Type B pancreatic cell (in vitro differentiated cells): ENCODE measurements at regions not wholly inside any gene's neighbourhood (a gene's known extent, or its start where the extent isn't known, plus 50 kb on each side); places are given as distances from the start of the nearest gene placed in this dataset.

Source experiments
- DNase-seq: peaks from one replicate; pipeline ENCODE4 v3.0.0; 2021; ENCODE audit warnings: mixed read lengths; ENCODE audit not compliant: unreplicated experiment; ENCODE audit errors: extremely low spot score
- H3K27ac Mint-ChIP-seq: 2 replicates; pipeline ENCODE4 v1.8.0; 2021; ENCODE audit warnings: mild to moderate bottlenecking, mixed read lengths
- H3K27me3 Mint-ChIP-seq: 2 replicates; pipeline ENCODE4 v1.8.0; 2021; ENCODE audit warnings: mixed read lengths
- H3K36me3 Mint-ChIP-seq: 2 replicates; pipeline ENCODE4 v1.8.0; 2021; ENCODE audit warnings: mixed read lengths
- H3K4me1 Mint-ChIP-seq: one replicate; pipeline ENCODE4 v1.8.0; 2021; ENCODE audit warnings: mixed read lengths; ENCODE audit not compliant: unreplicated experiment
- H3K4me3 Mint-ChIP-seq: 2 replicates; pipeline ENCODE4 v1.8.0; 2021; ENCODE audit warnings: mild to moderate bottlenecking, mixed read lengths
- H3K9me3 Mint-ChIP-seq: 2 replicates; pipeline ENCODE4 v1.8.0; 2021; ENCODE audit warnings: mixed read lengths
- CTCF ChIP-seq: fragments of 200-600 bp; sonication (generic); conservative IDR thresholded peaks from 2 replicates; pipeline ENCODE4 v1.5.0; 2021; ENCODE audit warnings: antibody characterized with exemption, mild to moderate bottlenecking

GRCh38 chr1:217181756-217182155, 449.1 kb downstream of the GPATCH2 start:
- Mint-ChIP-seq H3K27me3 (peaks cover 24% of the 10 kb centered on the region), H3K9me3 (no peaks in the 10 kb centered on the region), H3K4me1 (peaks cover 6% of the 10 kb centered on the region), H3K4me3 (no peak overlapping the region), H3K27ac (no peak overlapping the region), H3K36me3 (no peaks in the 10 kb centered on the region)
- no peak for DNase-seq
- no peak for TF ChIP-seq CTCF

- Mint-ChIP-seq H3K36me3 (no peaks in the 10 kb centered on the region), H3K9me3 (no peaks in the 10 kb centered on the region), H3K27ac (no peak overlapping the region), H3K27me3 (peaks cover 24% of the 10 kb centered on the region), H3K4me1 (peaks cover 6% of the 10 kb centered on the region), H3K4me3 (no peak overlapping the region)
- DNase-seq: no peak
- no peak for TF ChIP-seq CTCF
Measured at GRCh38 chr1:217181176-217181746, 449.6 kb downstream of the GPATCH2 start.

- no peak overlapping the region for H3K27ac Mint-ChIP-seq
- H3K4me3 Mint-ChIP-seq: no peak overlapping the region
- peaks cover 6% of the 10 kb centered on the region for H3K4me1 Mint-ChIP-seq
- H3K9me3 Mint-ChIP-seq: no peaks in the 10 kb centered on the region
- no peak for DNase-seq
- TF ChIP-seq CTCF: no peak
- no peaks in the 10 kb centered on the region for H3K36me3 Mint-ChIP-seq
- H3K27me3 Mint-ChIP-seq: peaks cover 24% of the 10 kb centered on the region
Measured at GRCh38 chr1:217180443-217180842, 450.4 kb downstream of the GPATCH2 start.

GRCh38 chr1:217164403-217164802, 441.2 kb upstream of the ESRRG start:
- peaks cover 13% of the 10 kb centered on the region for H3K27me3 Mint-ChIP-seq
- DNase-seq: no peak
- H3K4me3 Mint-ChIP-seq: no peak overlapping the region
- H3K9me3 Mint-ChIP-seq: no peaks in the 10 kb centered on the region
- no peak for TF ChIP-seq CTCF
- no peaks in the 10 kb centered on the region for H3K36me3 Mint-ChIP-seq
- no peak overlapping the region for H3K27ac Mint-ChIP-seq
- no peaks in the 10 kb centered on the region for H3K4me1 Mint-ChIP-seq

- Mint-ChIP-seq H3K36me3 (no peaks in the 10 kb centered on the region), H3K4me1 (peaks cover 5% of the 10 kb centered on the region), H3K27me3 (peaks cover 9% of the 10 kb centered on the region), H3K9me3 (no peaks in the 10 kb centered on the region), H3K4me3 (no peak overlapping the region), H3K27ac (no peak overlapping the region)
- no peak for TF ChIP-seq CTCF
- no peak for DNase-seq
Measured at GRCh38 chr1:217153361-217153760, 430.1 kb upstream of the ESRRG start.

GRCh38 chr1:217150366-217150765, 427.1 kb upstream of the ESRRG start:
- H3K27ac Mint-ChIP-seq: no peak overlapping the region
- H3K27me3 Mint-ChIP-seq: peaks cover 3% of the 10 kb centered on the region
- no peaks in the 10 kb centered on the region for H3K9me3 Mint-ChIP-seq
- H3K4me3 Mint-ChIP-seq: no peak overlapping the region
- H3K36me3 Mint-ChIP-seq: no peaks in the 10 kb centered on the region
- DNase-seq: no peak
- peaks cover 5% of the 10 kb centered on the region for H3K4me1 Mint-ChIP-seq
- TF ChIP-seq CTCF: no peak
